Mucosa of stomach (tissue), 1 donor: ENCODE measurements at regions not wholly inside any gene's neighbourhood (a gene's known extent, or its start where the extent isn't known, plus 50 kb on each side); places are given as distances from the start of the nearest gene placed in this dataset.
"Not testable (repeated sequence)": the region's sequence is repeated elsewhere in the genome, so short reads cannot be mapped to it uniquely, and the experiment has no call there.

Experiments used
- H3K27me3 ChIP-seq: one replicate; pipeline ENCODE4 v1.7.0; 2013; ENCODE audit warnings: mild to moderate bottlenecking, low read length; ENCODE audit not compliant: control insufficient read depth, insufficient read depth
- H3K36me3 ChIP-seq: one replicate; pipeline ENCODE4 v1.7.0; 2013; ENCODE audit warnings: low read length; ENCODE audit not compliant: control insufficient read depth, insufficient read depth
- H3K4me1 ChIP-seq: one replicate; pipeline ENCODE4 v1.7.0; 2013; ENCODE audit warnings: mild to moderate bottlenecking, low read length; ENCODE audit not compliant: control insufficient read depth, insufficient read depth
- H3K4me3 ChIP-seq: one replicate; pipeline ENCODE4 v1.7.0; 2013; ENCODE audit warnings: low read length
- H3K9ac ChIP-seq: one replicate; pipeline ENCODE4 v1.7.0; 2013; ENCODE audit warnings: mild to moderate bottlenecking, low read length, moderate library complexity
- H3K9me3 ChIP-seq: one replicate; pipeline ENCODE4 v1.7.0; 2013; ENCODE audit warnings: mild to moderate bottlenecking, low read length, moderate library complexity; ENCODE audit not compliant: control insufficient read depth
- donor health status: Pancreatic carcinoma.

DNA sequence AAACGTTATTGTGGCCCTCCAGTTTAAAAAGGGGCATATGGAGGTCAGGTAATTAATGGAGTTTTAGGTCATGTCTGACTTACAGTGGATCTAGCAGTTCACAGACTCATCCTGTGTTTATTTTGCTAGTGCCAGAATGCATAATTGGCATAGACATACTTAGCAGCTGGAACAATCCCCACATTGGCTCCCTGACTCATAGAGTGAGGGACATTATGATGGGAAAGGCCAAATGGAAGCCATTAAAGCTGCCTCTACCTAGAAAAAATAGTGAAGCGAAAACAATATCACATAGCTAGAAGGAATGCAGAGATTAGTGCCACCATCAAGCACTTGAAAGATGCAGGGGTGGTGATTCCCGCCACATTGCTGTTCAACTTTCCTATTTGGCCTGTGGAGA is 610.7 kb downstream of the SLITRK5 start:
- no peaks in the 10 kb centered on the region for H3K9me3 ChIP-seq

GRCh38 chr13:88285329-88285728 is 614.2 kb downstream of the SLITRK5 start:
- H3K4me1 ChIP-seq = no peaks in the 10 kb centered on the region
- H3K4me3 ChIP-seq = no peak overlapping the region
- H3K9ac ChIP-seq = no peak overlapping the region
- no peaks in the 10 kb centered on the region for H3K27me3 ChIP-seq
- H3K9me3 ChIP-seq = no peaks in the 10 kb centered on the region
- no peaks in the 10 kb centered on the region for H3K36me3 ChIP-seq

More for the DNA sequence above, 610.7 kb downstream of the SLITRK5 start:
- Histone ChIP-seq H3K9ac (no peak overlapping the region), H3K36me3 (no peaks in the 10 kb centered on the region), H3K27me3 (no peaks in the 10 kb centered on the region), H3K4me3 (no peak overlapping the region), H3K4me1 (no peaks in the 10 kb centered on the region)

GRCh38 chr13:88288326-88288725 is 617.2 kb downstream of the SLITRK5 start:
- Histone ChIP-seq H3K9ac (no peak overlapping the region), H3K4me1 (no peaks in the 10 kb centered on the region), H3K4me3 (no peak overlapping the region), H3K27me3 (no peaks in the 10 kb centered on the region), H3K36me3 (no peaks in the 10 kb centered on the region), H3K9me3 (no peaks in the 10 kb centered on the region)

GRCh38 chr13:88291731-88292130 is 620.6 kb downstream of the SLITRK5 start:
- H3K4me3 ChIP-seq, H3K9ac ChIP-seq, H3K27me3 ChIP-seq, H3K4me1 ChIP-seq, H3K9me3 ChIP-seq, H3K36me3 ChIP-seq: not testable (repeated sequence)

DNA sequence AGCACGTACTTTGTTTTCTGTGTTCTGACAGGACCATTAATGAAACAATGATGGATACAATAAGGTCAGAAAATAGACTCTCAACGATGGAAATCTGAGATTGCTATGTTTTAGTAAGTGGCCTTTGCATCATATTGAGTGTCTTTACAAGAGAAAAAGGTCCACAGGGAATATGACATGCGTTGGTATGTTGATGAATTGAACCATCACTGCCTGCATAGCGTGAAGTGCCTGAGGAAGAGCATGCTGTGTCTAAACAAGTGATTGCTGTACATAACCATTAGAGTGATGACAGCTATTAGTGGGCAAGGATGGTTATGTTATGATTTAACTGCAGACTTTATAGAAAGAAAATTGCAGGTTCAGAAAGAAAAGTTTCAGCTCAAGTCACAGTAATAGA is 623.2 kb downstream of the SLITRK5 start:
- H3K9me3 ChIP-seq = no peaks in the 10 kb centered on the region
- no peaks in the 10 kb centered on the region for H3K4me1 ChIP-seq
- H3K36me3 ChIP-seq = no peaks in the 10 kb centered on the region
- H3K27me3 ChIP-seq = no peaks in the 10 kb centered on the region
- H3K9ac ChIP-seq = no peak overlapping the region
- no peak overlapping the region for H3K4me3 ChIP-seq

DNA sequence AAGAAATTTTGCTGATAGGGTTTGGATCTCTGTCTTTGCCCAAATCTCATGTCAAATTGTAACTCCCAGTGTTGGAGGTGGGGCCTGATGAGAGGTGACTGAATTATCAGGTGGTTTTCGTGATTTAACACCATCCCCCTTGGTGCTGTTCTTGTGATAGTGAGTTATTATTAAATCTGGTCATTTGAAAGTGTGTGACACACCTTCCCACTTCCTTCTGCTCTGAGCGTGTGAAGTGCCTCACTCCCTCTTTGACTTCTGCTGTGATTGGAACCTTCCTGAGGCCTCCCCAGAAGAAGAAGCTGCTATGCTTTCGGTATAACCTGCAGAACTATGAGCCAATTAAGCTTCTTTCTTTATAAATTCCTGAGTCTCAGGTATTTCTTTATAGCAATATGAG is 632.0 kb downstream of the SLITRK5 start:
- Histone ChIP-seq H3K9me3 (no peaks in the 10 kb centered on the region), H3K27me3 (no peaks in the 10 kb centered on the region), H3K9ac (no peak overlapping the region), H3K4me1 (no peaks in the 10 kb centered on the region), H3K4me3 (no peak overlapping the region), H3K36me3 (no peaks in the 10 kb centered on the region)

- H3K9me3 ChIP-seq = no peaks in the 10 kb centered on the region
- H3K4me3 ChIP-seq = no peak overlapping the region
- no peaks in the 10 kb centered on the region for H3K27me3 ChIP-seq
- H3K4me1 ChIP-seq = no peaks in the 10 kb centered on the region
- H3K9ac ChIP-seq = no peak overlapping the region
- no peaks in the 10 kb centered on the region for H3K36me3 ChIP-seq
Observed at GRCh38 chr13:88303605-88304004, 632.4 kb downstream of the SLITRK5 start.

GRCh38 chr13:88314496-88314895 is 643.3 kb downstream of the SLITRK5 start:
- no peaks in the 10 kb centered on the region for H3K4me1 ChIP-seq
- no peaks in the 10 kb centered on the region for H3K27me3 ChIP-seq

GRCh38 chr13:88329066-88329465 is 657.9 kb downstream of the SLITRK5 start:
- no peak overlapping the region for H3K9ac ChIP-seq
- H3K27me3 ChIP-seq = no peaks in the 10 kb centered on the region
- H3K36me3 ChIP-seq = no peaks in the 10 kb centered on the region
- H3K4me1 ChIP-seq = no peaks in the 10 kb centered on the region
- no peaks in the 10 kb centered on the region for H3K9me3 ChIP-seq
- no peak overlapping the region for H3K4me3 ChIP-seq

More at GRCh38 chr13:88314496-88314895, 643.3 kb downstream of the SLITRK5 start:
- no peak overlapping the region for H3K4me3 ChIP-seq
- no peaks in the 10 kb centered on the region for H3K36me3 ChIP-seq
- H3K9me3 ChIP-seq = no peaks in the 10 kb centered on the region
- no peak overlapping the region for H3K9ac ChIP-seq

DNA sequence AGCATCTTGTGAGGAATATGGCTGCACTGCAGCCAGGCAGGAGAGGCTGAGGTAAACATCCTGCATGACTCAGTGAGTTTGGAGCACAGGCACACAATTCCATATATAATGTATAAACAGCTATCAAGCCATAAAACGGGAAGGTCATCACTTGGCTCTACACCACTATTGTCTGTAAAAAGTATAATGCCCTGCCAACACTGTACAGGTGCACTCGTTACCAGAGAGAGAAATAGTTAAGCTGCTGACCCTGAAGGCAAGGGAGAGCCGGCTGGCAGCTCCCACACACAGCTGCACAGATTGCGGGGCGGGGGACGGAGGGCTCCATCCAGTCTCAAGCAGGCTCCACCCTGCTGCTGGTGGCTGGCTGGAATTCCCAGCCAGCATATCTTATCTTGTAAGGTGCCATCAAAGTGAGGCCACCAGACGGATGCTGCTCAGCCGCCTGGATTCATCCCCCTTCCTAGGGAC is 668.1 kb downstream of the SLITRK5 start:
- Histone ChIP-seq H3K4me1 (no peaks in the 10 kb centered on the region), H3K36me3 (no peaks in the 10 kb centered on the region), H3K9me3 (no peaks in the 10 kb centered on the region), H3K9ac (no peak overlapping the region), H3K4me3 (no peak overlapping the region), H3K27me3 (no peaks in the 10 kb centered on the region)

- Histone ChIP-seq H3K9me3 (no peaks in the 10 kb centered on the region), H3K4me1 (no peaks in the 10 kb centered on the region), H3K9ac (no peak overlapping the region), H3K27me3 (no peaks in the 10 kb centered on the region), H3K36me3 (no peaks in the 10 kb centered on the region), H3K4me3 (no peak overlapping the region)
Observed at GRCh38 chr13:88345171-88345847, 674.1 kb downstream of the SLITRK5 start.

DNA sequence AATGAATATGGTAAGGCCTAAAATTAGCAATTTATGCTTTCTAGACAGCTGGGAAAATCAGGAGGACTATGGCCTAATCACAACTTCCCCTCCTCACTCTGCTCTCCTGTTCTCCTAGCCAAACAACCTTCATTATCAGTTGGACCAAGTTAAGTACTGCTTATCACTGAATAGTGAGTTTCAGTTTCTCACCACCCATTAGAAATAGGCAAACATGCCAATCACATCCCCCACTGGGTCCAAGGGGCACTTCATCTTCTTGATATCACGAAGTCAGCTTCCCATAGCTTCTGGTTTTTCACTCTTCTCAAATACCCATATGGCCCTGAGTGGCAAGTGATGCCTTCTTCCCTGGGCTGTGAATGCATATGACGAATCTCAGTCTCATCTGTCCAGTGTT is 689.6 kb downstream of the SLITRK5 start:
- no peaks in the 10 kb centered on the region for H3K36me3 ChIP-seq
- no peaks in the 10 kb centered on the region for H3K9me3 ChIP-seq
- H3K9ac ChIP-seq = no peak overlapping the region
- H3K4me3 ChIP-seq = no peak overlapping the region
- peaks cover 7% of the 10 kb centered on the region for H3K4me1 ChIP-seq
- no peaks in the 10 kb centered on the region for H3K27me3 ChIP-seq

- Histone ChIP-seq H3K4me3 (no peak overlapping the region), H3K9me3 (no peaks in the 10 kb centered on the region), H3K27me3 (no peaks in the 10 kb centered on the region), H3K4me1 (no peaks in the 10 kb centered on the region), H3K9ac (no peak overlapping the region), H3K36me3 (no peaks in the 10 kb centered on the region)
Observed at GRCh38 chr13:88369866-88370265, 698.7 kb downstream of the SLITRK5 start.
